ENCODE measurements at regions not wholly inside any gene's neighbourhood (a gene's known extent, or its start where the extent isn't known, plus 50 kb on each side); places are given as distances from the start of the nearest gene placed in this dataset.

DNA sequence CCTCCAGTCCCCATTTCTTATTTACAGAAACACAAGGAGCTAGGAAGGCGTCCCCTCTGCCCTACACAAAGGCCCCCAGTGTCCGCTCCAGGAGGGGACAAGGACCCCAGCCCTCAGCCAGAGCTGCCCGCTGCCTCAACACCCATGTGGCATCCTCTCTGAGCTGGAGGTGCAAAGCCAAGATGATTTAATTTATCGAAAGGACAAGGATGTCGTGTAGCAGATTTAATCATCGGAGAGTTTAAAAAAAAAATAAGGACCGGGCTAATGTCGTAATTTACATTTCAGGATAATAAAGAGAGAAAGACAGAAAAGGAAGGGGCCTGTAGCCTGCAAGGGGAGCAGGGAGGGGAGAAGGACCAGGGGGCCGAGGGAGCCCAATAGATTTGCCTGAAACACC is 68.3 kb upstream of the CASZ1 start:
- Histone ChIP-seq H3K9me3 (no peaks in the 10 kb centered on the region), H3K36me3 (no peaks in the 10 kb centered on the region), H3K27me3 (peaks cover 0 to 3% (median 2%) of the 10 kb centered on the region in 3 donors), H3K4me3 (no peak overlapping the region), H3K27ac (no peak overlapping the region), H3K4me1 (peaks cover 48 to 56% of the 10 kb centered on the region in 2 donors)
- no peak for DNase-seq
- intact Hi-C loops (cut with DNase I; ENCODE audit: low total_unique reads): loop anchor here (5.0 kb wide), 2 partner anchors 172 to 252 kb away; no protein-coding TSS in a partner anchor
- no peak for TF ChIP-seq POLR2A (IDR thresholded peaks at IDR 0.05)
- TF ChIP-seq, protein P1, sequence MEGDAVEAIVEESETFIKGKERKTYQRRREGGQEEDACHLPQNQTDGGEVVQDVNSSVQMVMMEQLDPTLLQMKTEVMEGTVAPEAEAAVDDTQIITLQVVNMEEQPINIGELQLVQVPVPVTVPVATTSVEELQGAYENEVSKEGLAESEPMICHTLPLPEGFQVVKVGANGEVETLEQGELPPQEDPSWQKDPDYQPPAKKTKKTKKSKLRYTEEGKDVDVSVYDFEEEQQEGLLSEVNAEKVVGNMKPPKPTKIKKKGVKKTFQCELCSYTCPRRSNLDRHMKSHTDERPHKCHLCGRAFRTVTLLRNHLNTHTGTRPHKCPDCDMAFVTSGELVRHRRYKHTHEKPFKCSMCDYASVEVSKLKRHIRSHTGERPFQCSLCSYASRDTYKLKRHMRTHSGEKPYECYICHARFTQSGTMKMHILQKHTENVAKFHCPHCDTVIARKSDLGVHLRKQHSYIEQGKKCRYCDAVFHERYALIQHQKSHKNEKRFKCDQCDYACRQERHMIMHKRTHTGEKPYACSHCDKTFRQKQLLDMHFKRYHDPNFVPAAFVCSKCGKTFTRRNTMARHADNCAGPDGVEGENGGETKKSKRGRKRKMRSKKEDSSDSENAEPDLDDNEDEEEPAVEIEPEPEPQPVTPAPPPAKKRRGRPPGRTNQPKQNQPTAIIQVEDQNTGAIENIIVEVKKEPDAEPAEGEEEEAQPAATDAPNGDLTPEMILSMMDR (IDR thresholded peaks at IDR 0.05 in 4 of 5, conservative IDR thresholded peaks at IDR 0.05 in 1 of 5): no peak
- in situ Hi-C loops (cut with MboI; ENCODE audit: low sequenced_read_pairs in 4 of 4): loop anchor here in 3 of 4 donors (5.0 kb wide), 1 partner anchor 357 kb away; no protein-coding TSS in a partner anchor
- no peak for ATAC-seq

DNA sequence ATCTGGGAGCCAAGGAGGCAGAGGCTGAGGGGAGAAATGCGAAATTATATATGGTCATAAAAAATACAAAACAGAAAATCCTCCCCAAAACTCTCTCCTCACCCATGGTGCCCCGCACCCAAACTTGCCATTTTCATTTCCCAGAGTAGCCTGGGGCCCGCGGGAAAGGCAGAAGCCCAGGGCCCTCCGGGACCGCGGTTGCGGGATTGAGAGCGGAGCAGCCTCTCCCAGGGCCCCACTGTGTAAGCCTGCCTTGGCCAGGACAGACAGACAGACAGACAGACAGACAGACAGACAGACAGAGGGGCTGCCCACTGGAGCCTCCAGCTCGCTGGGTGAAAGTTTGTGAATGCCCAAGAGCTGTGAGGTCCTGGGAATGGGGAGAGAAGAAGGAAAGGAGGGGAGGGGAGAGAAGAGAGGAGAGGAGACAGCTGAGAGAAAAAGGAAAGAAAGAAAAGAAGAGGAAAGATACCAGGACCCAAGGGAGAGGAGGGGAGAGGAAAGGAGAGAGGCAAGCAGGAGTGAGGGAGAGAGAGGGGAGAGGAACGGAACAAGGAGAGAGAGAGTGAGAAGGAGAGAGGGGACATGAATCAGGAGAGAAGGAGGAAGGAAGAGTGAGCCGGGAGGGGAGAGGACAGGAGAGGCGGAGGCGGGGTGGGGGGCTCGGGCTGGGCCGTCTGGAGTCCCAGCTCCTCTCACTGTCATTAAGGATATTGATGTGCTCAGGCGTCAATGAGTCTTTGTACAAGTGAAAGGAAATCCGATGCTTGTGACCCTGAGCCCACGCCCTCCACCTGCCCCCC is 69.3 kb upstream of the CASZ1 start:
- intact Hi-C loops (cut with DNase I; ENCODE audit: low total_unique reads) (loop anchor here (2.0 kb wide), 1 partner anchor 351 kb away; no protein-coding TSS in a partner anchor), in situ Hi-C loops (cut with MboI; ENCODE audit: low sequenced_read_pairs in 4 of 4) (loop anchor here in 2 of 4 donors (5.0 kb wide), 1 partner anchor 358 kb away; no protein-coding TSS in a partner anchor)
- Histone ChIP-seq H3K27ac (no peak overlapping the region), H3K9me3 (no peaks in the 10 kb centered on the region), H3K36me3 (no peaks in the 10 kb centered on the region), H3K27me3 (peaks cover 0 to 3% (median 2%) of the 10 kb centered on the region in 3 donors), H3K4me1 (peaks cover 42 to 50% of the 10 kb centered on the region in 2 donors), H3K4me3 (no peak overlapping the region)
- TF ChIP-seq, protein P1 (IDR thresholded peaks at IDR 0.05 in 4 of 5, conservative IDR thresholded peaks at IDR 0.05 in 1 of 5): no peak
- no peak for TF ChIP-seq POLR2A (IDR thresholded peaks at IDR 0.05)
- DNase-seq (no peak), ATAC-seq (no peak)

DNA sequence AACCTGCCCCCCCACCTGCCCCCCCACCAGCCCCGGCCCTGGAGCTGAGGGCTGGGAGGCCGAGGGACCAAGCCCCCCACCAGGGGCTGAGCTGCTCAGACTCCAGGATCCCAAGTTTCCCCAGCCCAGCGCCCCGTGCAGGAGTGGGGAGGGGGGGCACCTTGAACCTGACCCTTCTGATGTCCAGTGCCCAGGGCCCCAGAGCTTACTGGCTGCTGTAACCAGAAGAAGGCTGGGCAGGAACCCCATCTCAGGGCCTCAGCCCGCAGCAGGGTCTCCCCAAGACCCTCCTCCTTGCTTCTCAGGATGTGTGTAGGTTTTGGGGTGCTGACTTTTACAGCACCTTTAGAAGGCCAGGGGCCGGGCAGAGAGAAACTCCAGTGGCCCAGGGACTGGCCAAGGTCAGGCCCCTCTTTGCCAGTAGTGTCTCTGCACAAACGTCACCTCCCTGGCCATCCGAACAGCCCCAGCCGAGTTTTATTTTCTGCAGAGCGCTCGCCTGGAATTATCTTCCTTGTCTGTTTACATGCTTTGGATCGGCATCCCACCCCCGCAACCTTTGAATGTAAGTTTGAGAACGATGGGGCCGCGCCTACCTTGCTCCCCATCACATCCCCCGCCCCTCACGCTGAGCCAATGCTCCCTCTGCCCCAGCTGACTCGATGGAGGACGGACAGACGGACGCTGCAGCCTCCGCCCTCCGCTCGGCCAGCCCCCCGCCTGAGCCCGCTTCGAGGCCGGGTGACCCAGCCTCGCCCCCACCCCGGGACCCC is 70.1 kb upstream of the CASZ1 start:
- Histone ChIP-seq H3K4me3 (peak overlapping the region; percentile 46 to 54 (median 50)), H3K27me3 (peaks cover 0 to 3% (median 2%) of the 10 kb centered on the region in 3 donors), H3K9me3 (no peaks in the 10 kb centered on the region), H3K36me3 (no peaks in the 10 kb centered on the region), H3K27ac (peak overlapping the region in 1 of 4 donors; percentile 6), H3K4me1 (peaks cover 34 to 42% of the 10 kb centered on the region in 2 donors)
- DNase-seq: no peak
- in situ Hi-C loops (cut with MboI; ENCODE audit: low sequenced_read_pairs in 4 of 4) (loop anchor here in 2 of 4 donors (5.0 kb wide), 1 partner anchor 359 kb away; no protein-coding TSS in a partner anchor), intact Hi-C loops (cut with DNase I; ENCODE audit: low total_unique reads) (loop anchor here (1.0 to 2.0 kb wide), 2 partner anchors 352 to 359 kb away; no protein-coding TSS in a partner anchor)
- no peak for ATAC-seq
- TF ChIP-seq POLR2A (IDR thresholded peaks at IDR 0.05): no peak
- TF ChIP-seq, protein P1 (IDR thresholded peaks at IDR 0.05 in 4 of 5, conservative IDR thresholded peaks at IDR 0.05 in 1 of 5): no peak

DNA sequence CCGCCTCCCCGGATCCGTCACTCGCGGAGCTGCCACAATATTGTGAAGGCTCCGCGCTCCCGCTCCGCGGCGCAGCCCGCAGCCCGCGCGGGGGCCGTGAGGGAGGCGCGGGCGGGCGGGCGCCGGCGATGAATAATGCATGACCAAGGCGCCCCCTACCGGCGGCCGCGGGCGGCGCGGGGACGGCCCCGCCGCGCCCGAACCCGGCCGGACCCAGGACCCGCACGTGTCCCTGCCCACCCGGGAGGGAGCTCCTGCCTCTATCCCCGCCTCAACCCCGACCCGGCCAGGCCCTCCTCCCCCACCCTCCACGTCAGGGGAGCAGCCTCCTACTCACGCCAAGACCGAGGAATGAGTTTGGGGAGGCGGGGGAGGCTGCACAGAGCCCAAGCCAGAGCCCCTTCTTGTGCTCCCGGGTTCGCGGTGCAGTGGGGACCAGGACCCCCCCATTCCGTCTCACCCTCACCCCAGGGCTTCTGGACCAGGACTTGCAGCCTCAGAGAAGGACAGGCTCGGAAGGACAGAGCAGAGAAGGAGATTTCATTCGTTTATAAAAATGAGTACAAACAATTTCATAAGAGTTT is 70.8 kb upstream of the CASZ1 start:
- Histone ChIP-seq H3K4me3 (peak overlapping the region; percentile 46 to 60 (median 50)), H3K36me3 (no peaks in the 10 kb centered on the region), H3K27ac (peak overlapping the region in 1 of 4 donors; percentile 6), H3K9me3 (no peaks in the 10 kb centered on the region), H3K4me1 (peaks cover 27 to 35% of the 10 kb centered on the region in 2 donors), H3K27me3 (peaks cover 0 to 3% (median 2%) of the 10 kb centered on the region in 3 donors)
- ATAC-seq (peak; percentile 67 to 73), DNase-seq (peak in 1 of 2 donors; percentile 42)
- TF ChIP-seq POLR2A (IDR thresholded peaks at IDR 0.05): no peak
- TF ChIP-seq, protein P1 (IDR thresholded peaks at IDR 0.05 in 4 of 5, conservative IDR thresholded peaks at IDR 0.05 in 1 of 5): peak; percentile 30 to 98 (median 96)
- in situ Hi-C loops (cut with MboI; ENCODE audit: low sequenced_read_pairs in 4 of 4): loop anchor here in 2 of 4 donors (5.0 kb wide), 1 partner anchor 360 kb away; no protein-coding TSS in a partner anchor
- intact Hi-C loops (cut with DNase I; ENCODE audit: low total_unique reads): loop anchor here (1.0 to 2.0 kb wide), 2 partner anchors 352 to 360 kb away; no protein-coding TSS in a partner anchor

Data from gastrocnemius medialis (tissue), 4 donors.